NCI-H82 treated with DMSO at 0.1 percent for 48 hours (cell line): ENCODE measurements at regions not wholly inside any gene's neighbourhood (a gene's known extent, or its start where the extent isn't known, plus 50 kb on each side); places are given as distances from the start of the nearest gene placed in this dataset.
A peak's percentile ranks its signal among the peaks of the same experiment; 100 is the strongest.
"Not testable (repeated sequence)": the region's sequence is repeated elsewhere in the genome, so short reads cannot be mapped to it uniquely, and the experiment has no call there.

ENCODE experiments used
- DNase-seq: peaks from one replicate; lab custom pipeline; 2025; ENCODE audit not compliant: unreplicated experiment; lab: John Stamatoyannopoulos, UW

DNA sequence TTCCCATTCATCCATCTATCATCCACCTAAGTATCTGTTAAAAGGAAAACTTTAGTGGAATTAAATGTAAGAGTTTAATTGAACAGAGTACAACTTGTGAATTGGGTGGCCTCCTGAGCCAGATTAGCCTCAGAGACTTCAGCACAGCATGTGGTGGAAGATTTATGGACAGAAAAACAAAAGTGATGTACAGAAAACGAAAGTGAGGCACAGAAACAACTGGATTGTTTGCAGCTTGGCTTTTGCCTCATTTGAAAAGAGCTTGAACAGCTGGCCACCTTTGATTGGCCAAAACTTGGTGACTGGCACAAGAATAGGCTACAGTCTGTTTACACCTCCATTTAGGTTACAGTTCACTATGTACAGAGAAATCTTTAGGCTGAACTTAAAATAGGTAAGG is 1463.4 kb upstream of the CELF2 start:
- no peak for DNase-seq

DNA sequence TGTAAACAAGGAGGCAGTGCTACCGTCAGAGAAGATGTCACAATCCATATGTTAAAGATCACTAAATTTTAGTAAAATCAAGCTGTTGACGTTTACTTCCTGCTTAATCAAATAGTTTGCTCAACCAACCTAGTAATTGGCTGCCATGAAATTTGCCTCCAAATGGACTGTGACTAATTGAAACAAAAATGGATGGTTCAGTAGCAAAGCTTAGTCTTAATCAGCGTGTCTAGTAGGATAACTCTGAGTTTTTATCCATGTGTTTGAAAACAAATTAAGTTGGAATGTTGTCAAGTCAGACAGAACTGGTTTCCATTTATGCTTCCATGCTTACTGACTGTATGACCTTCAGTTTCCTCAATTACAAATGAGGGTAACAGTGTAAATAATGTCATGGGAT is 1456.7 kb upstream of the CELF2 start:
- DNase-seq: no peak

DNA sequence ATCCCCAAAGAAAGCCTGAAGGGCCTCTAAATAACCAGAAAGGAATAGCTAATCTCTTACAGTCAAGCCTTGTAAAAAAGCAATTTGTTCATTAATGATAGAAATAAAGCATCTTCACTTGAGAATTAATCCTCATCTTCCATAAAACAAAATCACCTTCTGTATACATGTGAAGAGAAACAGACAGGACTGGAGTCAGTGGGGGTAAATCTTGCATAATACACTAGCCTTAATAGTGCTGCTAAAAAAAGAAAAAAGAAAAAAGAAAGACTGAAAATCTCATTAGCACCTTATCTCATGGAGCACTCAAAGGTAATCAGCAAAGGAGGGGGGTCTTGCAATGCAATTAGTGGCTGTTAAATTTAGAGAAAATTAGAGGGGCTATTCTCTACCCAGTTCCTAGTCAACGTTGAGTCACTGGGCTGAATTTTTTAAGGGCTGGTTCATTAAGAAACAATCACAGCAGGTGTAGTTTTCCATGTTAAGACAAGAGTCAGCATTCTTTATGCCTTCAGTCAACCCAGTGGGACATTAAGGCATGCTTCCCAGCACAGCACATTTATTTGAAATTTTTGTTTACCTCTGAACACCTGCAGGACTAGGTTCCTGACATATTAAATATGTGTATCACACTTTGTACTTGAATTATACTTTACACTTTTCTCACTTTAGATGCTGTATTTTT is 1455.7 kb upstream of the CELF2 start:
- DNase-seq: peak; percentile 38

- DNase-seq: no peak
These were observed 1439.9 kb upstream of the CELF2 start for GRCh38 chr10:9577746-9578145.

DNA sequence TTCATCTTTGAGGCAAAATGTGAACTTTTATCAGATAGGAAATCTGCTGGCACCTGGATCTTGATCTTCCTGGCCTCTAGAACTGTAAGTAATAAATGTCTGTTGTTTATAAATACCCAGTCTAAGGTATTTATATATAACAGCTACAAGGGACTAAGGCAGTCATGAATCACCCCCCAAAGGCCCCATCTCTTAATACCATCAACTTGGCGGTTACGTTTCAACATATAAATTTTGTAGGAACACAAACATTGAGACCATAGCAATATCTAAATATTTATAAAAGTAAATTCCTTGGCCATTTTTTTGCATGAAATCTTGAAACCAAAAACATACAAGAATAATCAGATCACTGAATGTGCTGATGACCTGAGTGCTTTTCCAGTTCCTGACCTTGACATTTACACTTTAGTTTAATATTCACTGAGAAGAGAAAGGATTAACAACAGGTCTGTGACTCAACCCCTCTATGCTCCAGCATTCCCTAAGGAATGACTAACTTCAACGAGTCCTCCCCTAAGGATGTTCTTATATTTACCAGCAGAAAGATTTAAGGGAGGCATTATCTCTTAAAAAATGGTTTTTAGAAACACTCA is 1438.5 kb upstream of the CELF2 start:
- no peak for DNase-seq

DNA sequence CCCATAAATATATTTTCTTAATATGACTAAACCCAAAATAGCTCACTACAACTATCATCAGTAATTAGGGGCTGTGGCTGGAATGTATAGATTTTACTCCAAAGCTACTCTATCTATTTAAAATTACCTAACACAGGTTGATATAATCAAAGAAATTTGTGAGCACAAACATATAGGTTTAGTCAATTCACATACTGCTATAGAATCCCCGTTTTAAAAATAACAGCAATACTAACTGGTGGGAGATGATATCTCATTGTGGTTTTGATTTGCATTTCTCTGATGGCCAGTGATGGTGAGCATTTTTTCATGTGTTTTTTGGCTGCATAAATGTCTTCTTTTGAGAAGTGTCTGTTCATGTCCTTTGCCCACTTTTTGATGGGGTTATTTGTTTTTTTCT is 1434.9 kb upstream of the CELF2 start:
- not testable (repeated sequence) for DNase-seq

DNA sequence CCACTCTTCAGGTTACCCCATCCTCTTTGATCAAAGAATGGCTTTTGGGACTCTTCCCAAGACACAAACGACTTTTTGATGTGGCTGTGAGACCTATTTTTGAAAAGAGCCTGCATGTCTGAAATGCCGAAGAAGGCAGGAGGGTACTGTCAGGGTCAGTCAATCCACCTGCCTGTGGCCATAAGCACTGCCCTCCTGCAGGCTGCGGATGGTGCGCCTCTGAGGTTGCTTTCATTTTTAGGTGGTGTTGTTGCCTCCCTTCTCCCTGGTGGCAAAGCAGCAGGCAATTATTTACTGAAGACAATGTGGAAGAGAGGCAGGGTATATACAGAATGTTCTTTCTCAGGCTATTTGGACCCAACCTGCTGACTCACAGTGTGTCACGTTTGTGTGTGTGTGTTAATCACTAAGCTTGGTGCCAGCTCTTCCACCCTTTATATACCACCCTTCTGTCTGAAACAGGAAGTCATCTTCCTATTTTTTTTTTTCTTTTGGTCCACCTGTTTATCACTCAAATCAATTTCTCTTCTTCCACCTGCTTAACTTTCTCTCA is 1421.2 kb upstream of the CELF2 start:
- DNase-seq: no peak

- DNase-seq: no peak
These were observed 1414.7 kb upstream of the CELF2 start for GRCh38 chr10:9602998-9603397.

DNA sequence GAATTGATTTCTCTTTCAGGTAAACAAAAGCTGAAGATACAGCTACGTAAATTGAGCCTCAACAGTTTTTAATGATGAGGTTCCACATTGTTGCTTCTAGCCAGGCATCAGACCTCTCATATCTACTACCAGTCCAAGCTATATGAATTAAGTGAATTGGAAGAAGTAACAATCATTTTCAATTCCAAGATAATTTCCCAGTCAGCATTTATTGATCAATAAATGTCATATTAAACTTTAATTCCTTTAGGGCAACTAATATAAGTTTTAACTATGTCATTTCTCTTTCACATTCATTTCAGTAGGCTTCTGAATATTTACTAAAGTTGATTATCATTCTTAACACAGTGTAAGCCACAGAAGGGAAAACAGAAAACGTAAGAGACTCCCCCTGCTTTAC is 1413.7 kb upstream of the CELF2 start:
- no peak for DNase-seq

DNA sequence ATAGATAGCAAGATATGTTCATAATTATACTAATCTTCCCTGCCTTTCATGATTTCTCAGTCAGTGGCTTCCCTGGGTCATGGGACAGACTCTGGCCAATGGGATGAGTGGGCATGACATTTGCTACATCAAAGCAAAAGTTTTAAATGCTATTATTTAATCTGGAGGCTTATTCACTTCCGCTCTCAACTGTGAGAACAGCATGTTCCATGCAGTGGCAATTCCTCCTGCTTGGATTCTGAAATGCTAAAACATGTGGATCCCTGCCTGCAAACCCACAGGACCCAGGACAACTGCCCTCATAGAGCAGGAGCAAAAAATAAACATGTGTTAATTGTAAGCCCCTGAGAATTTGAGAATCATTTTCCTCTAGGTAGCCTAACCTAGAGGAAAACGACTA is 1412.4 kb upstream of the CELF2 start:
- no peak for DNase-seq

- DNase-seq: no peak
These were observed 1409.1 kb upstream of the CELF2 start for GRCh38 chr10:9608602-9609001.

DNA sequence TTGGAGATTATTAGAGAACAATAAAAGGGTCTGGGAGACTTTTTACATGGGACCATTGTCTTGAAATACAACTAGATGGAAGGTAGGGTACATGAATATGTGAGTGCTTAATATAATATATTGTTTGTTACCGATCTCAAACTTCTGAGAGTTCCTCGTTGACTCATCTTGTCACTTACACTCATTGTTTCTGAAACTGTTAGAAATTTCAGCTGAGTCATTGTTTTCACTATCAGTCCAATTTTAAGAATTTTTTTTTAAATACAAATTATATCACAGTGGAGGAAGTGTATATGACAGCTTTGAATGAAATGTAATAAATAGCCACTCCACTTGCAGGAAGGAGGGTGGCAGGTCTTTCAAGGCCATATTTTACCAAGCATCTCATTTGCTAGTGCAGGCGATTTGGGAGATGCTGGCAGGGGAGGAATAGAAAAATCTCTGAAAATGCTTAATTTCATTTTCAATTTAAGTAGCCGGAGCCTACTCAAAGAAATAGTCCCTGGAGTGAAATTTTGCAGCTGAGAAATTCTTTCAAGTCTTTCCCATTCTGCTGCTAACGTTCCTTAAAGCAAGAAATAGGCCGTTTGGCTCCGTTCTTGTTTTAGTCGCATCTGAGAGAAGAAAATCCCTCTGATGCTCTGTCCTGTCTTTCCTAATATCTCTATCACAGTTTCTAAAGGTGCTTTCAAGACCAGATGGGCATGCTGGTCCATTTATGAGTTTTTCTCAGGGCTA is 1404.2 kb upstream of the CELF2 start:
- DNase-seq: no peak

GRCh38 chr10:9615189-9615588 is 1402.5 kb upstream of the CELF2 start:
- DNase-seq: no peak

DNA sequence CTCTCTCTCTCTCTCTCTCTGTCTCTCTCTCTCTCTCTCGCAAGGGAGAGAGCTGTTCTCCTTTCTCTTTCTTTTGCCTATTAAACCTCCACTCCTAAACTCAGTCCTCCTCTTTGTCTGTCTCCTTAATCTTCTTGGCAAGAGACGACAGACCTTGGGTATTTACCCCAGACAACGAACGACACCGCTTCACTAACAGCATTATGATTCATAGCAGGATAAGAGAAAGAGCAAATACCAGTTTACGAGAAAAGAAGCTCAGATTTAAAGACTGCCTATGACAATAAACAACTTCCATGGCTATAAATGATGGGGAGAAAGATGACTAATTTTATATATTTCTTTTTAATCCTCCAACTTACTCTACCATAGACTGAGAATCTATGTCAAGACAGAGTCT is 1396.5 kb upstream of the CELF2 start:
- DNase-seq: peak; percentile 31

- no peak for DNase-seq
These were observed 1392.4 kb upstream of the CELF2 start for GRCh38 chr10:9625304-9625703.

DNA sequence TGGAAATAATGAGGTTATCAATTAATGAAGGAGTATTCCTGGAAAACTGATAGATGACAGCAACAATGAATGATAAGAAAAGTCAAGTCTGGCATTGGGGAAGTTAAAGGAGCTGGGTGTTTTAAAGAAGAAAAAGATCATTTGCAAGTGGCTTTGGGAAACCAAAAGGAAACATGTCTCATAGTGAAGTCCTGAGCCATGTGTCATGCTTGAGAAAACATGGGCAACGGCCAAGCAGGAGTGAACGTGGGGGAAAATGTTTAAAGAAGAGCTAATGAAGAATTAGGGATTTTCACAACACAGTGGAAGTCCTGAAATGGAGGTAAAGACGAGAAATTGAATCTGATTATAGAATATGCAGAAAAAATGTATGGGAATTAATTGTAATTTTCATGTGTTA is 1383.2 kb upstream of the CELF2 start:
- no peak for DNase-seq

DNA sequence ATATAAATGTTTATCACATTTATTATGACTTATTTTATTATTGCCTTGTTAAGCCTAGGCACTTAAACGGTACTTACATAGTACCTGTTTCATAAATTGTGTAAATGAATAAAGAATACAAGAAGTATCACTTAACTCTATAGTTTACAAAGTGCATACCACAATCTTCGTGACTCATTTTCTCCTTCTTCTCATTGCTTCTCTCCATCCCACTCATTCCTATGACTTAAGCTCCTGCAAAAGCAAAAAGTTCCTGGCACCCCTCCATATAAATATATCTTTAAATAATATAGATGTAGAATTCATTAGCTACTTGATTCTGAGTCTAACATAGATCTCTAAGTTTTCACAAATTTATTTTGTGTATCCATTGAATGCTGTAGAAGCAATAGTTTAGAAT is 1382.0 kb upstream of the CELF2 start:
- no peak for DNase-seq

GRCh38 chr10:9636216-9636615 is 1381.5 kb upstream of the CELF2 start:
- no peak for DNase-seq

- no peak for DNase-seq
These were observed 1373.9 kb upstream of the CELF2 start for GRCh38 chr10:9643782-9644181.

- DNase-seq: no peak
These were observed 1372.3 kb upstream of the CELF2 start for GRCh38 chr10:9645404-9645803.

DNA sequence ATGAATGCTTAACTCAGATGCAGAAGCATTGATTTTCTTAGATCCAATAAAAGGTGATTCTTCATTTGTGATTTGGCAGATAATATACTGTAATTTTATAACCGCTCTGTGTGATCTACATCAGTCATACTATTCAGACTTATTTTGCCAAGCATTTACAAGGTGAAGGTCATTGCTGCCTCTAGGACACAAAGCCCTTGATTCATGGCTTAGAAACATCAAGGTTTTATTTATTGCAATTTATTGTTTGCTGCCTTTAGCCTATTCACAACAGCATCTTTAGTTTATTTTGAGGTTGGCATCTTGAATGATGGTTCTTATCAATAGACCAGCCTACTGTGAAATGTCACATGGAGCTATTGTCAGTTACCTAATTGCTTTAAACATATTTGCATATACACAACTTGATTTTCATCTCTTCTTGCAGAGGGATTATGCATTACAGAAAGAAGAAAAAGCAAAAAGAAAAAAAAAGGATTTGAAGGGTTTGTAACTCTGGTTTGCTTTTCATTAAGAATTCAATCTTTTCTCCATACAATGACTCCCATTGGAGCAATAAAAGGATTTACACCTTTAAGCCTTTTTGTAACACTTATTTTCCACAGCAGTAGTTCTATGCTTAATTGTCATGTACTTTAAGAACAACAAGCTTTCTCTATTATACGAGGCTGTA is 1371.6 kb upstream of the CELF2 start:
- DNase-seq: no peak

DNA sequence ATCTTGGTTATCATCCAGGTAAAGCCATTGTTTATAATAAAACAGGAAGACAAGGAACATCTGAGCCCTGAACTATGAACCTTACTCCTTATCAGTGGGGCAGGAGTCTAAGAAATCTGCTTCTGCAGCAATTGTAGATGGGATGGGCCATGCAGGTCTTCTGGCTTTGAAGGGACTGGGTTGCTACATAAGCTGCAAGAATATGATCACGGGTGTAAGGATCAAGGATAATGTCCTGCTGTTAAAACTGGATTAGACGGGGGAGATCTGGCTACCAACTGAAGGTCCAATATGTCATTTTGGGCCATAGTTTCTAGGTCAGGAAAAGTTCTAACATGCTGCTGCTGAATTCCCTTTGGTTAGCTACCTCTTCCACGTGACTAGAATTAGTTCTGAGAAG is 1363.4 kb upstream of the CELF2 start:
- DNase-seq: no peak
